SK-N-MC (cell line): ENCODE measurements at regions not wholly inside any gene's neighbourhood (a gene's known extent, or its start where the extent isn't known, plus 50 kb on each side); places are given as distances from the start of the nearest gene placed in this dataset.

Source experiments
- EZH2 ChIP-seq: fragments of 200-600 bp; sonication (generic); IDR thresholded peaks from one replicate; pipeline ENCODE4 v1.6.1; 2017; ENCODE audit warnings: antibody characterized with exemption
- POLR2AphosphoS5 ChIP-seq: IDR thresholded peaks from 2 replicates; pipeline ENCODE4 v1.6.1; 2012; ENCODE audit warnings: mild to moderate bottlenecking, low read depth, low read length, borderline replicate concordance

DNA sequence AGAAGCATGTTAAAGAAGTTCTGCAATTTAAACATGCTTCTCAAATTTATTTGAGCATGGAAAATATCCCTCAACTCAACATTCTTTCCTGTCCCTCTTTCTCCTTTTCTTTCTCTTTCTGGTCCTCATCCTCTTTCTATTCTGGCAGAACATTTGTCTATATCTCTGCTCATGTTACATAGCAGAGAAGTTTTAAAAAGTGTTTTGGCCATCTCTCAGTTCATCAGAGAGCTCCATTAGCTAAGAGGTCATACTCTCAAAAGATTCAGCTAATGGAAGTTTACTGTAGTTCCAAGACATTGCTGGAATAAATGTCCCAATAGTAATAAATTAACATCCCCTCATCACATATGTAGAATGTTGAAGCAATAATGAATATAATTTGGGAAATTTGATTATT lies 53.5 kb downstream of the XCL2 start:
- TF ChIP-seq POLR2AphosphoS5 = no peak
- no peak for TF ChIP-seq EZH2
